ENCODE measurements at regions not wholly inside any gene's neighbourhood (a gene's known extent, or its start where the extent isn't known, plus 50 kb on each side); places are given as distances from the start of the nearest gene placed in this dataset.
A peak's percentile ranks its signal among the peaks of the same experiment; 100 is the strongest.
"Not testable (repeated sequence)": the region's sequence is repeated elsewhere in the genome, so short reads cannot be mapped to it uniquely, and the experiment has no call there.

DNA sequence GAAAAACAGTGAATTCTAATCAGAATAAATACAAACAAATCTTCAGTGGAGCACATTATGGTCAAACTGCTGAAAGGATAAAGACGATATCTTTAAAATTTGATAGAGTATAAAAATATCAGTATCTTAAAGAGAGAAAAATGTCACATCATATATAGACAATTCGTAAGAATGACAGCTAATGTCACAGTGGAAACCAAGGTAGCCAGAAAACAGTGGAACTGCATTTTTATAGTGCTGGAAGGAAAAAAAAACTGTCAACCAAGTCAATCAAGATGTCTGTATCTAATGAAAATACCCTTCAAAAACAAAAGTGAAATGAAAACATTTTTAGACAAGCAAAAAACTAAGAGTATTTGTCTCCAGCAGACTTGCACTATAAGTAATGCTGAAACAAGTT is 73.4 kb upstream of the HMGXB4 start:
- no peak for DNase-seq (ENCODE audit: low read depth)

DNA sequence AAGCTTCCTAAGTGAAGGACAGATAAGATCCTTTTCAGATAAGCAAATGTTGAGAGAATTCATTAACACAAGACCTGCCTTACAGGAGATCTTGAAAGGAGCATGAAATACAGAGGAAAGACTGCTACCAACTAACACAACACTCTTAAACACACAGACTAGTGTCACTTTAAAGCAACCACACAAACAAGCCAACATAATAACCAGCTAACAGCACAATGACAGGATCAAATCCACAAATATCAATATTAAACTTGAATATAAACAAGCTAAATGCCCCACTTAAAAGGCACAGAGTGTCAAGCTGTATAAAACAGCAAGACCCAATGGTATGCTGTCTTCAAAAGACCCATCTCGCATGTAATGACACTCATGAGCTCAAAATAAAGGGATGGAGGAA is 70.8 kb upstream of the HMGXB4 start:
- DNase-seq (ENCODE audit: low read depth) = no peak

DNA sequence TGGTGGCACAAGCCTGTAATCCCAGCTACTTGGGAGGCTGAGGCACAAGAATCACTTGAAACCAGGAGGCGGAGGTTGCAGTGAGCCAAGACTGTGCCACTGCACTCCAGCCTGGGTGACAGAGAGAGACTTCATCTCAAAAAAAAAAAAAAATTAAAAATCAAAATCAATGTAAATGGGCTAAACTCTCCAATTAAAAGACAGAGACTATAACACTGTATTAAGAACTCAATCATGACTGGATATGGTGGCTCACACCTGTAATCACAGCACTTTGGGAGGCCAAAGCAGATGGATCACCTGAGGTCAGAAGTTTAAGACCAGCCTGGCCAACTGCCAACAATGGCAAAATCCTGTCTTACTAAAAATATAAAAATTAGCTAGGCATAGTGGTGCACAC is 68.4 kb upstream of the HMGXB4 start:
- not testable (repeated sequence) for DNase-seq (ENCODE audit: low read depth)

DNA sequence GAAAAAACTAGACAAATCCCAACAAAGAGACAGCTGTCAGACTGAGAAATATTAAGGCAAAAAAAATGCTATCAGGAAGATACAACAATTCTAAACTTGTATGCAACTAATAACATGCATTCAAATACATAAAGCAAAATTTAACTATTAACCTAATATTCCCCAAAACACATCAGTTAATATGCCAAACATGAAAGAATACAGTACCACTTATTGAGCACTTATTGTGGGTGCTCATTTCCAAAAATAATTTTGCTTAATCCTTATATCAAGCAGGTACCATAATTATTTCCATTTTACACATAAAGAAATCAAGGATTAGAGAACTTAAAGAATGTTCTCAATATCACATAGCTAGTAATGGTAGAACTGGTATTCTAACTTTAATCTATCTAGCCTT is 67.7 kb upstream of the HMGXB4 start:
- DNase-seq (ENCODE audit: low read depth) = no peak

DNA sequence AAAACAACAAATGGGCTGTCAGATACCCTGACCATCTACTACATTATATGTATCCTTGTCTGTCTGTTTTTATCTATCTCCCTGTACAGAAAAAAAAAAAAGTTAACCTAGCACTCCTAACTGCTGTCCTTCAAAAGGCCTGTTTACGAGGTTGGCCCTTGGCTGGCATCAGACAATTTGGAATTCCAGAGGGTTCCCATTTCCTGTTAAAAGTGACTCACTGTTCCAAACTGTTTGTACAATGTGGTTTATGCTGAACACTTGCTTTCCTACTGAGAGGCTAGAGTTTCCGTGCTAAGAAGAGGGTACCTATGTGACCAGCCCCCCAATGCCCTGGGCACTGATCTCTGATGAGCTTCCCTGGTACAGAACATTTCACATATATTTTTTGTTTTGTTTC is 65.9 kb upstream of the HMGXB4 start:
- DNase-seq (ENCODE audit: low read depth) = peak; percentile 51

DNA sequence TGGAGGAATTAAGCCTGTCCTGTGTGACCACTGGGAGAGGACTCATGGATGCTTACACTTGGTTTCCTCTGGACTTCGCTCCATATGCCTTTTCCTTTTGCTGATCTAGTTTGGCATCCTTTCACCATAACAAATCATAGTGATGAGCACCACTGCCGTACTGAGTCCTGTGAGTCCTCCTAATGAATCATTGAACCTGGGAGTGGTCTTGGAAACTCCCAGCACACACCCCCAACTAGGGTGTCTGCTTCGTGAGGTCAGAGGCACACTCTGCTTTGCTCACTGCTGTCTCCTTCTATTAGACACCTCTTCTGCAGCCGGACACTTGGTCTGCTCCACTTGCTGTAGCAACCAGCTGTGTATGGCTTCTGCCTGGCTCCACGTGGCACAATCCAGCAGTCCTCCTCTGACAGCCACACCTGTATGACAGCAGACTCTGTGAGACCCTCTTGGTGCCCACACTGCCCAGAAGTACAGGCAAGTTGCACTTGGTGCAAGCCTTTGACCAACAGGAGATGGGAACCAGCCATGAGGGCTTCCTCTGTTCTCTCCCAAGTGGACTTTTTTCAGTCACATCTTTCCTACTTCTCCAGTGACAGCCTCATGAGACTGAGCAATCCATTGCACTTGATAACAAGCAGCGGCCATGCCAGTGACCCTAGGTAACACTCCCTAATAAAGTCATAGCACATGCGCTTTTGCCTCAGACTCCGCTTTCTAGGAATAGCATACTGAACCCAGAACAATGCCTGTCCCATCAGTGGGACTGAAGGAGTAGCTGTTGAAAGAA is 65.0 kb upstream of the HMGXB4 start:
- no peak for DNase-seq (ENCODE audit: low read depth)

DNA sequence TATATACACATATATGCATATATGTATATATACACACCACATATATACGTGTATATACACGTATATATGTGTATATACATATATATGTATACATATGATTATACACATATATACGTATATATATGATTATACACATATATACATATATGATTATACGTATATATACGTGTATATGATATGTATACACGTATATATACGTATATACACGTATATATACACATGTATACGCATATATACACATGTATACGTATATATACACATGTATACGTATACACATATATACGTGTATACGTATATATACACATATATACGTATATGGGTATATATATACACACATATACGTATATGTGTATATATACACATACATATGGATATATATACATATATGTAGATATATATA is 62.1 kb upstream of the HMGXB4 start:
- no peak for DNase-seq (ENCODE audit: low read depth)

DNA sequence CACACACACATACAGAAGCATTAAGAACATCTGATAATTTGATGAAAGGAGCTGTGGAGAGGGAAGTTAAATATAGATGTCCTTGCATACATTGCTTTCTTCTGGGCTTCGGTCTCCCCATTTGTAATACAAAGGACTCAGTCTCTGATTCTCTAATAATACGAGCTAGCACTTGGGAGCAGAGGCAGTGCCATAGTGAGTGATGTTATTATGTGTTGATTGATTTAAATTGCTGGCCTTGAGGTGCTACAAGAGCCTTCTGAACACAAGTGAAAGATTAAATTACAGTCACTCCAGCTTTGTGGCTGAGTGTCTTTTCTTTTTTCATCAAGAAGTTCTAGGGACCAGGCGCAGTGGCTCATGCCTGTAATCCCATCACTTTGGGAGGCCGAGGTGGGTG is 61.5 kb upstream of the HMGXB4 start:
- DNase-seq (ENCODE audit: low read depth) = no peak

DNA sequence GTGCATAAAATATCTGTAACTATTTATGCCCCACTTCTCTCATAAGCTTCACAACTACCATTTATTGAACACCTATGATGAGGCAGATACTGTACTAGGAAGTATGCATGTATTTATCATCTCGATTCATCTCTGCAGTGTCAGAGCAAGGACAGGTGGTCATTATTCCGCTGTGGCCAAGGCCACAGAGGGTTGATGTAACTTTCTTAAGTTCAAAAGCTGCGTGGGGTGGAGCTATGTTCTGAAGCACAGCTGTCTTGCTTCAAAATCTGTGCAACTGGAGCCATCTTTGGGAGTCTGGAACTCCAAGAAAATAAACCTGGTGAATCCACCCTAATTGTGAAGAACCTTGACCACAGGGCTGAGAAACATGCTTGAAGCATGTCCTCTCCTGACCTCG is 60.2 kb upstream of the HMGXB4 start:
- DNase-seq (ENCODE audit: low read depth) = no peak

DNA sequence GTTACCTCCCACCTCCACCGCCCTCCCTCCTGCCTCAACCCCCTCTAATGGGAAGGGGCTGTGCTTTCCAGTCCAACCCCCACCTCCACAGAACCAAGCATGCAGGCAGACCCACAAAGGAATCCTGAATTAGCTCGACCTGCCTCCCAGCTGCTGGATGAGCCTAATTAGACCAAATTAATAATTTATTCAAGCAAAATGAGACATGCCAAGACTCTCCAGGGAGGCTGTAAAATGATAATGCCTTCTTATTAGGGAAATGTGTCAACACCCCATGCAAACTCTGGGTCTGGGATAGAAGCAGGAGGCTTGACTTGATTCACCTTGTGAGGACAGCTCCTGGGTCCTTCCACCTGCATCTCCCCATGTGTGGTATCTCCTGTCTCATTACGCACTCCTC is 59.4 kb upstream of the HMGXB4 start:
- no peak for DNase-seq (ENCODE audit: low read depth)

DNA sequence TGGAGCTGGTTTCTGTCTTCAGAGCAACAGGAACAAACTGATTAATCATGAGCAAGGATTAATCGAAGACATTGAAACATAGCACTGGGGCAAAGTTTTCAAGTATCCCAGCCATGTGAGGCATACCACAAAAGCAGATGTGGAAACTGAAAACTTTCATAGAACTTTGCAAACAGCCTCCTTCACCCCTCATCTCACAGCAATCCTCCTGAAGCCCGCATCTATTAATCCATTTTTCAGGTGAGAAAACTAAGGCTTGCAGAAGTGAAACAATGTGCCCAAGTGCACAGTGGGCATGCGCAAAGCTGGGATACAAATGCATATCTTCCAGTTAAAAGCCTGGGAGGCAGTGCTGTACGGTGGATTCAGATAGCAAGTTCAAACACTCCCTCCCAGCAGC is 58.6 kb upstream of the HMGXB4 start:
- DNase-seq (ENCODE audit: low read depth) = no peak

DNA sequence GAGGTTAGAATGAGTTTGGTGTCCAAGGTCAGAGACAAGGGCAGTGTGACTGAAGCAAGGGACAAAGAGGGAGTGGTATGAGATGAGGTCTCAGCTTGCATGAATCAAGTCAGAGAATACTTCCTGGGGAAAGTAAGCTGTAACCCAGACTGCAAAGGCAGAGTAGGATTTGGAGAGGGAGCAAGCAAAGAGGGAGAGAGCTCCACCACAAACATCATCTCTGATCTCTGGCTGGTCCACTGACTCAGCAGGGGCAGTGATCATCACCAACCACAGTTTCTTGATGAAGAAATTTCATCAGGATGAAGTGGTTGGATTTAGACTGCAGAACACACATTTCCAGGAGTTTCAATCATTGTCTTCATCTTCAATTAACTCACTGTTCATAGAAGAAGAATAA is 54.9 kb upstream of the HMGXB4 start:
- DNase-seq (ENCODE audit: low read depth) = no peak

DNA sequence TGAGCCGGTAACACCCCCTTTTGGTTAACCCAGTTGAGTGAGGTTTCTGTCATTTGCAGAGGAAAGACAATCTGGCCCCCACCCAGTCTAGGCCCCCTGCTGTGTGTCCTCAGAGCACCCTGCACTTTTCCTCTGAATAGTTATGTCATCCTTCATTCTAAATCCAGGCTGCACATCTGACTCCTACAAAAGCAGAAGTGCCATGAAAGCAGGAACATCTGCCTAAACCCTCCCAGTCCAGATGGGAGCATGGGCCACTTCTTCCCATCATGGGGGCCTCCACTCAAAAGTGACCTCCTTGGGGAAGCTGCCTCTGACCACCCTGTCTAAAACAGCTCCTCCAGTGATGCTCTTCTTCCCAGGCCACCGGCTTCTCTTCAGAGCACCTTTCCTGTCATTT is 53.7 kb upstream of the HMGXB4 start:
- no peak for DNase-seq (ENCODE audit: low read depth)

DNA sequence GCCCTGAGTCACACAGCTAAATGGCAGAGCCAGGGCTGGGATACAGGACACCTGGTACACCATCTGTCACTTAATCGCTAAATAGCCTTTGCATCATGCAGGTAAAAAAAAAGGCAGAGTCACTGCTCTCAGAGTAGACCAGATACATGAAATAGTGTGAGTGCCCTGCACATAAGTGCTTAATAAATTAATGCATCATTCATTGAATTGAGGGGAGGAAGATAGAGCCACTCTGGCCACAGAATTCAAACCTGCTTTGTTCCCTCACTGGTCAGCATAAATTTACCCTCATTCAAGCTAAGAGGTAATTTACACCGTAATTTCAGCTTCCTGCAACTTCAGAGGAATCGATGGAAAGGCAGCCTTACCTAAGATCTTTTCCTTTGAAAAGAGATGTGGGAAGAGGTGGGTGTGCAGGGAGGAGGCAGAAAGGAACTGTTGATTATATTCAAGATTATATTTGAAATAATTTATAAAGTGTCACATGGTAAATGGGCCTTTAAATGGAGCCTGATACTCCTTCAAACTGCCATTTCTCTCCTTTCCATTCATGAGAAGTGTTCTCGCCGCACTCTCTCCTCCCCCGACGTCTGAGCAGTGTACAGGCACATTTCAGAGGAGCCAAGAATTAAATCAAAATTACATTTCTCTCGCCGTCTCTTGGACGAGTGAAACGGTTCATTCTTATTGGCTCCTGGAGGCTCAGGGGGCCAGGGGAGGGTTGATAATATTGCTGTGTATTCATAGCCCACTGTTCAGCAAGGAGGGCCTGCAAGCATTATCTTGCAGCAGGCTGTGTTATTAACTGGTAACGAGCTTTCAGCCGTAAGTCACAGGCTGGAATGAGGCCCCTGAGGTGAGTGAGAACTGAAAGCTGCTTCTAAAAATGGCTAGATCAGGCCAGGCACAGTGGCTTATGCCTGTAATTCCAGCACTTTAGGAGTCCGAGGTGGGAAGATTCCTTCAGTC is 52.2 kb upstream of the HMGXB4 start:
- no peak for DNase-seq (ENCODE audit: low read depth)

DNA sequence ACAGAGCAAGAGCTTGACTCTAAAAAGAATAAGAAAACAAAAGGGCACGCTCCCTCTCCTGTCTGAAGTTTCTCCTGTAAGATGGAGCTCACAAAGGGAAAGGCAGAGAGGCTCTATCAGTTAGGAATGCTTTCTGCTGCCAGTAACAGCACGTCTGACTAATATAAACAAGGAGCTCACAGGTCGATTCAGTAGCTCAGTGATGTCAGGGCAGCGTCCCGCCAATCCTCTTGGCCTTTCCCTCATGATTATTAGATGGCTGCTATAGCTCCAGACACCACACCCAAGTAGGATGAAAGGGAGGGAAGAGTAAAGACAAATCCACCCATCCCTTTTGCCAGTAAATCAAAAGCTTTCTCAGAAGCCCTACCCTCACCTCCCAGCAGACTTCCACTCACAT is 51.3 kb upstream of the HMGXB4 start:
- DNase-seq (ENCODE audit: low read depth) = no peak

DNA sequence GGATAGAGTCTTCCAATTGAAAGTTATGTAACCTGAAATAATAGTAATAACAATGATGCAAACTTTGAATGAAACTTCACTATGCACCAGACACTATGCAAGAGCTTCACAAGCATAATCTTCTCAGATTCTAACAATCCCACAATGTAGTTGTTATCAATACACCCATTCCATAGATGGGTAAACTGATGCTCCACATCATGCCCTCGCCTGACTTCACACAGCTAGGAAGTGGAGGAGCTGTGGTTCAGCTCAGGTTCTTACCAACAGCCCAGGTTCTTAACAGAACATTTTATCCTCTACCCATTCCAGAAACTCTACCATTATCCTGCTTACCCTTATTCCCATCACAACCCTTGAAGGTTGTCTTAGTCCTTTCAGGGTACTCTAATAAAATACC is 50.4 kb upstream of the HMGXB4 start:
- DNase-seq (ENCODE audit: low read depth) = no peak
